CD1c-positive myeloid dendritic cell (primary cell): ENCODE measurements at regions not wholly inside any gene's neighbourhood (a gene's known extent, or its start where the extent isn't known, plus 50 kb on each side); places are given as distances from the start of the nearest gene placed in this dataset.
A peak's percentile ranks its signal among the peaks of the same experiment; 100 is the strongest.

Experiments used
- DNase-seq: peaks from one replicate; pipeline ENCODE4 v3.0.0-alpha.2; 2016; ENCODE audit errors: extremely low spot score

GRCh38 chr2:100741880-100742276, 78.1 kb upstream of the NPAS2 start:
- DNase-seq: no peak

GRCh38 chr2:100742277-100743254, 77.4 kb upstream of the NPAS2 start:
- no peak for DNase-seq

GRCh38 chr2:100743741-100744140, 76.2 kb upstream of the NPAS2 start:
- no peak for DNase-seq

- DNase-seq: no peak
Observed at GRCh38 chr2:100744184-100744583, 75.8 kb upstream of the NPAS2 start.

GRCh38 chr2:100744589-100744988, 75.3 kb upstream of the NPAS2 start:
- no peak for DNase-seq

GRCh38 chr2:100745604-100746003, 74.3 kb upstream of the NPAS2 start:
- DNase-seq: no peak

- no peak for DNase-seq
Observed at GRCh38 chr2:100747551-100747950, 72.4 kb upstream of the NPAS2 start.

- no peak for DNase-seq
Observed at GRCh38 chr2:100747996-100748615, 71.8 kb upstream of the NPAS2 start.

GRCh38 chr2:100748673-100749072, 71.3 kb upstream of the NPAS2 start:
- DNase-seq: no peak

- DNase-seq: no peak
Observed at GRCh38 chr2:100749771-100750542, 70.0 kb upstream of the NPAS2 start.

- DNase-seq: peak; percentile 43
Observed at GRCh38 chr2:100751871-100752625, 67.9 kb upstream of the NPAS2 start.

GRCh38 chr2:100752628-100753333, 67.2 kb upstream of the NPAS2 start:
- peak; percentile 61 for DNase-seq

- DNase-seq: no peak
Observed at GRCh38 chr2:100753444-100753843, 66.5 kb upstream of the NPAS2 start.

- DNase-seq: no peak
Observed at GRCh38 chr2:100753881-100754280, 66.1 kb upstream of the NPAS2 start.

- DNase-seq: no peak
Observed at GRCh38 chr2:100754951-100755350, 65.0 kb upstream of the NPAS2 start.

- no peak for DNase-seq
Observed at GRCh38 chr2:100755441-100755840, 64.5 kb upstream of the NPAS2 start.

GRCh38 chr2:100756704-100757103, 63.2 kb upstream of the NPAS2 start:
- DNase-seq: no peak

- DNase-seq: no peak
Observed at GRCh38 chr2:100757621-100758394, 62.1 kb upstream of the NPAS2 start.

GRCh38 chr2:100759901-100760300, 60.0 kb upstream of the NPAS2 start:
- no peak for DNase-seq

- DNase-seq: no peak
Observed at GRCh38 chr2:100761365-100761764, 58.6 kb upstream of the NPAS2 start.
